Gastrocnemius medialis (tissue), 4 donors: ENCODE measurements at regions not wholly inside any gene's neighbourhood (a gene's known extent, or its start where the extent isn't known, plus 50 kb on each side); places are given as distances from the start of the nearest gene placed in this dataset.

Experiments used
- POLR2A ChIP-seq, 2 donors: fragments of 450-650 bp; IDR thresholded peaks; one replicate each; pipeline ENCODE4 v1.6.1; 2017; ENCODE audit warnings: antibody characterized with exemption in 2 of 2, mild to moderate bottlenecking in 2 of 2, moderate library complexity in 2 of 2
- TF ChIP-seq, protein P1 (sequence below), 5 experiments: fragments of 450-650 bp in 3 of 5; fragments of 200-600 bp in 2 of 5; sonication (generic) in 2 of 5; IDR thresholded peaks in 4 of 5; conservative IDR thresholded peaks in 1 of 5; 1 replicate in 4 of 5; 2 replicates in 1 of 5; pipeline ENCODE4 v1.5.1; 2016 to 2019; ENCODE audit warnings: antibody characterized with exemption in 5 of 5, mild to moderate bottlenecking in 3 of 5, moderate library complexity in 3 of 5

DNA sequence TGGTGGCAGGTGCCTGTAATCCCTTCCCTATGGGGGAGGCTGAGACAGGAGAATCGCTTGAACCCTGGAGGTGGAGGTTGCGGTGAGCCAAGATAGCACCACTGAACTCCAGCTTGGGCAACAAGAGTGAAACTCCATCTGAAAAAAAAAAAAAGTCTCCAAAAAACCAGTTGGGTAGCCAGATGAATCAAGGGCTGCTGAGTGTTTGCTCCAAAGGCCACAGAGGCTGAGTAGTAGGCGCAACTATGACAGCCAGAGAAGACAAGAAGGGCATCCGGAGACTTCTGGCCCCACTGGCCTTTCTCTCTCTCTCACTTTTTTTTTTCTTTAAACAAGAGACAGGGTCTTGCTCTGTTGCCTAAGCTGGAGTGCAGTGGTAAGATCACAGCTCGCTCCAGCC is 131.8 kb downstream of the SMAD6 start:
- no peak for TF ChIP-seq POLR2A (IDR thresholded peaks at IDR 0.05)
- TF ChIP-seq, protein P1, sequence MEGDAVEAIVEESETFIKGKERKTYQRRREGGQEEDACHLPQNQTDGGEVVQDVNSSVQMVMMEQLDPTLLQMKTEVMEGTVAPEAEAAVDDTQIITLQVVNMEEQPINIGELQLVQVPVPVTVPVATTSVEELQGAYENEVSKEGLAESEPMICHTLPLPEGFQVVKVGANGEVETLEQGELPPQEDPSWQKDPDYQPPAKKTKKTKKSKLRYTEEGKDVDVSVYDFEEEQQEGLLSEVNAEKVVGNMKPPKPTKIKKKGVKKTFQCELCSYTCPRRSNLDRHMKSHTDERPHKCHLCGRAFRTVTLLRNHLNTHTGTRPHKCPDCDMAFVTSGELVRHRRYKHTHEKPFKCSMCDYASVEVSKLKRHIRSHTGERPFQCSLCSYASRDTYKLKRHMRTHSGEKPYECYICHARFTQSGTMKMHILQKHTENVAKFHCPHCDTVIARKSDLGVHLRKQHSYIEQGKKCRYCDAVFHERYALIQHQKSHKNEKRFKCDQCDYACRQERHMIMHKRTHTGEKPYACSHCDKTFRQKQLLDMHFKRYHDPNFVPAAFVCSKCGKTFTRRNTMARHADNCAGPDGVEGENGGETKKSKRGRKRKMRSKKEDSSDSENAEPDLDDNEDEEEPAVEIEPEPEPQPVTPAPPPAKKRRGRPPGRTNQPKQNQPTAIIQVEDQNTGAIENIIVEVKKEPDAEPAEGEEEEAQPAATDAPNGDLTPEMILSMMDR (IDR thresholded peaks at IDR 0.05 in 4 of 5, conservative IDR thresholded peaks at IDR 0.05 in 1 of 5), result no peak
